ENCODE measurements at regions not wholly inside any gene's neighbourhood (a gene's known extent, or its start where the extent isn't known, plus 50 kb on each side); places are given as distances from the start of the nearest gene placed in this dataset.

GRCh38 chr12:65748332-65748731, 76.0 kb upstream of the HMGA2 start:
- Mint-ChIP-seq H3K4me3 (no peak overlapping the region), H3K27me3 (ENCODE audit: low read depth) (peaks cover 11% of the 10 kb centered on the region), H3K36me3 (peaks cover 8% of the 10 kb centered on the region), H3K9me3 (peaks cover 5% of the 10 kb centered on the region; the same call in 1 of the 2 replicates), H3K27ac (no peak overlapping the region), H3K4me1 (peaks cover 2% of the 10 kb centered on the region; the same call in 1 of the 2 replicates)
- ATAC-seq (no peak), DNase-seq (ENCODE audit: low spot score) (no peak)
- POLR2A ChIA-PET, result no interaction called here
- CTCF ChIA-PET, result no interaction called here
- TF ChIP-seq ESRRA (CRISPR knock-in tag; IDR thresholded peaks at IDR 0.05; ENCODE audit: borderline replicate concordance) (no peak), HMGXB4 (CRISPR knock-in tag; IDR thresholded peaks at IDR 0.05) (no peak), AR (CRISPR knock-in tag; IDR thresholded peaks at IDR 0.05) (no peak), AFF4 (CRISPR knock-in tag; IDR thresholded peaks at IDR 0.05; ENCODE audit: borderline replicate concordance) (no peak), ARID4B (CRISPR knock-in tag; IDR thresholded peaks at IDR 0.05; ENCODE audit: borderline replicate concordance) (no peak), CBFB (CRISPR knock-in tag; IDR thresholded peaks at IDR 0.05; ENCODE audit: low read depth) (no peak), ATF3 (CRISPR knock-in tag; conservative IDR thresholded peaks at IDR 0.05) (no peak), E2F1 (CRISPR knock-in tag; IDR thresholded peaks at IDR 0.05) (no peak), JAZF1 (CRISPR knock-in tag; IDR thresholded peaks at IDR 0.05) (no peak), NR2C2 (CRISPR knock-in tag; IDR thresholded peaks at IDR 0.05) (no peak), ZNF219 (CRISPR knock-in tag; IDR thresholded peaks at IDR 0.05; ENCODE audit: borderline replicate concordance) (no peak), ZNF138 (CRISPR knock-in tag; conservative IDR thresholded peaks at IDR 0.05) (no peak), RORB (CRISPR knock-in tag; IDR thresholded peaks at IDR 0.05) (no peak), ATF2 (CRISPR knock-in tag; IDR thresholded peaks at IDR 0.05; ENCODE audit: borderline replicate concordance, low read depth) (no peak), ZNF532 (CRISPR knock-in tag; IDR thresholded peaks at IDR 0.05; ENCODE audit: borderline replicate concordance) (no peak), GRHL2 (CRISPR knock-in tag; IDR thresholded peaks at IDR 0.05; ENCODE audit: insufficient replicate concordance, severe bottlenecking) (no peak), MXD4 (CRISPR knock-in tag; IDR thresholded peaks at IDR 0.05; ENCODE audit: borderline replicate concordance) (no peak)
